Ovary (tissue), 3 donors: ENCODE measurements at regions not wholly inside any gene's neighbourhood (a gene's known extent, or its start where the extent isn't known, plus 50 kb on each side); places are given as distances from the start of the nearest gene placed in this dataset.

Source experiments
- EP300 ChIP-seq: sonication (generic); formaldehyde crosslinking; IDR thresholded peaks from one replicate; pipeline ENCODE4 v1.6.1; 2017; ENCODE audit warnings: antibody characterized with exemption
- POLR2A ChIP-seq: fragments of 450-650 bp; IDR thresholded peaks from one replicate; pipeline ENCODE4 v1.6.1; 2017; ENCODE audit warnings: antibody characterized with exemption, mild to moderate bottlenecking, moderate library complexity
- TF ChIP-seq, protein P1 (sequence below), 3 donors: fragments of 450-650 bp in 2 of 3; fragments of 200-600 bp in 1 of 3; IDR thresholded peaks; one replicate each; pipeline versions ENCODE4 v1.5.1 to v1.8.0; 2016 to 2022; ENCODE audit warnings: antibody characterized with exemption in 3 of 3, mild to moderate bottlenecking in 1 of 3
- donor health status: DM: no; HTN: no; CAD: no.

- TF ChIP-seq, protein P1, sequence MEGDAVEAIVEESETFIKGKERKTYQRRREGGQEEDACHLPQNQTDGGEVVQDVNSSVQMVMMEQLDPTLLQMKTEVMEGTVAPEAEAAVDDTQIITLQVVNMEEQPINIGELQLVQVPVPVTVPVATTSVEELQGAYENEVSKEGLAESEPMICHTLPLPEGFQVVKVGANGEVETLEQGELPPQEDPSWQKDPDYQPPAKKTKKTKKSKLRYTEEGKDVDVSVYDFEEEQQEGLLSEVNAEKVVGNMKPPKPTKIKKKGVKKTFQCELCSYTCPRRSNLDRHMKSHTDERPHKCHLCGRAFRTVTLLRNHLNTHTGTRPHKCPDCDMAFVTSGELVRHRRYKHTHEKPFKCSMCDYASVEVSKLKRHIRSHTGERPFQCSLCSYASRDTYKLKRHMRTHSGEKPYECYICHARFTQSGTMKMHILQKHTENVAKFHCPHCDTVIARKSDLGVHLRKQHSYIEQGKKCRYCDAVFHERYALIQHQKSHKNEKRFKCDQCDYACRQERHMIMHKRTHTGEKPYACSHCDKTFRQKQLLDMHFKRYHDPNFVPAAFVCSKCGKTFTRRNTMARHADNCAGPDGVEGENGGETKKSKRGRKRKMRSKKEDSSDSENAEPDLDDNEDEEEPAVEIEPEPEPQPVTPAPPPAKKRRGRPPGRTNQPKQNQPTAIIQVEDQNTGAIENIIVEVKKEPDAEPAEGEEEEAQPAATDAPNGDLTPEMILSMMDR (IDR thresholded peaks at IDR 0.05) = no peak
- TF ChIP-seq EP300 = no peak
- TF ChIP-seq POLR2A = no peak
Observed at GRCh38 chr14:21791749-21792148, 118.1 kb upstream of the OR4E1 start.
